NOMO-1 (cell line): ENCODE measurements at regions not wholly inside any gene's neighbourhood (a gene's known extent, or its start where the extent isn't known, plus 50 kb on each side); places are given as distances from the start of the nearest gene placed in this dataset.

Experiments
- DNase-seq, 2 experiments: peaks; one replicate each; lab custom pipeline; 2025; ENCODE audit not compliant: unreplicated experiment in 2 of 2; lab: John Stamatoyannopoulos, UW

DNA sequence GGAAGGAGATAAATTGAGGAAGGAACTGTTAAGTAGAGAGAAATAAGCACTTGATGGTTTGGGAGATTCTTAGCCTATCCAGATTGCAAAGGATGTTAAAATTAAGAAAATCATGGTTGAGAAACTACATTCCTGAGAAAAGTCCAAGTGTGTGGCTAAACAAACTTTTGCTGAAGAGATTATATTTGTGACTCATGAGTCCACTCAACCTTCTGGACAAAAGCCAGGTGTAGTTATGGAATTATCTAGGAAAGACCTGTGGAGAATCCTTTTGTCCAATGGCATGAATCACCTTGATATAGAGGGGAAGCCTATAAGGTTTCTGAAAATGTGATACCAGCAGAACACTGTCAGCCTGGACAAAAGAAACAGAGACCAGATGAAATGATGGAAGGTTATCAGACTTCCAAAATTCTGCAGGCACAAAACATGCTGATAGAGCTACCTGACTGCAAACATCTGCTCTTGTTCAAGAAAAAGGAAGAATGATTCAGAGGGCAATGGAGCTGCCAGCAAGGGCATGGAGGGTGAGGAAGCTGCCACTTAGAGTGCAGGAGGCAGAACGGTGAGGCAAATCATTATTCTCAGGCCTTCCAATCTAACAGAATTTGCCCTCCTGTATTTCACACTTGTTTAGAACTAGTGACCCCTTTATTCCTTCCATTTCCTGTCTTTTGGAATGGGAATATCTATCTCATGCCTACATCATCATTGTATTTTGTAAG lies 300.6 kb upstream of the PRMT6 start:
- no peak for DNase-seq

GRCh38 chr1:106756752-106757151 lies 299.7 kb upstream of the PRMT6 start:
- no peak for DNase-seq

- no peak for DNase-seq
These were observed 288.4 kb upstream of the PRMT6 start for GRCh38 chr1:106768077-106768476.

DNA sequence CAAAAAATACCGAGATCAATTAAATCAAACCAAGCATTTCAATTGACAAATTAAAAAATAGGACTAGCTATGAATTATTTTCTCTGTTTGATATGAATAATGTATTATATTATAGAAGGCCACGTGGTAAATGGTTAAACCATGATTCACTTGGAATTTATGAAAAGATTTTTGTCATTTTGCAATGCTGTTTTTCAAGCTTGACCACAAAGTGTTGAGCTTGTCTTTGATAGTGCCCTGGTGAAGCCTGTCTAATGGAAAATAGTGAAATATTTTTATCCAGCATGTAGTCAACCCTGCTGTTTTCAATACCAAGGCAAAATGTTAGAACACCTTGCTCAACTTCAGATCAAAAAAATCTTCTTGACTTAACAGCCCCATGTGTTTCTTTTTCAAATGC lies 288.0 kb upstream of the PRMT6 start:
- DNase-seq = no peak

- DNase-seq = no peak
These were observed 283.3 kb upstream of the PRMT6 start for GRCh38 chr1:106773206-106773605.

GRCh38 chr1:106780066-106780465 lies 276.4 kb upstream of the PRMT6 start:
- DNase-seq = no peak

DNA sequence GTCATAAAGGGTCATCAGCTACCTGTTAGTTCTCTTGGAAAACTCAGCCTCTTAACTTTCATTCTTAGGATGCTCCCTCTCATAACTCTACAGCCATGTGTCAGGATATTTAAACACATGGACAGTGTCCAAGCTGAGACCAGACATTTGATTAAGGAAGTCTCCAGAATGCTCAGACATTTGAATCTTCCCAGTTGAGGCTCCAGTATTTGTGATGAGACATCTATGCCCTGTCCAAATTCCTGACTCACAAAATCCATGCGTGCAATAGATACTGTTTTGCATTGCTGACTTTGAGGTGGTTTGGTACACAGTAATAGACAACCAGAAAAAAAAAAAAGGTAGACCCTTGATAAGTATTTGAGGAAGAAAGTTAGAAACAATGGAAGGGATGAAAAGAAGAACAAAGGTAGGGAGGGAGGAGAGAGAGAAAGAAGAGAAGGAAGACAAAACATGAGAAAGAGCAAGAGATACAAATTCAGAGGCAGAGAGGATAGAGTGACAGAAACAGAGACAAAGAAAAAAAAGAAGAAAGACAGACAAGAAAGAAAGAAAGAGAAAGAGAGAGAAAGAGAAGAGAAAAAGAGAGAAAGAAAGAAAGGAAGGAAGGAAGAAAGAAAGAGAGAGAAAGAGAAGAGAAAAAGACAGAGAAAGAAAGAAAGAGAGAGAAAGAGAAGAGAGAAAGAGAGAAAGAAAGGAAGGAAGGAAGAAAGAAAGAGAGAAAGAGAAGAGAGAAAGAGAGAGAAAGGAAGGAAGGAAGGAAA lies 275.5 kb upstream of the PRMT6 start:
- DNase-seq = no peak

GRCh38 chr1:106785176-106785575 lies 271.3 kb upstream of the PRMT6 start:
- DNase-seq = no peak

GRCh38 chr1:106787520-106787919 lies 269.0 kb upstream of the PRMT6 start:
- no peak for DNase-seq

- DNase-seq = no peak
These were observed 266.8 kb upstream of the PRMT6 start for GRCh38 chr1:106789686-106790085.

GRCh38 chr1:106791041-106791440 lies 265.4 kb upstream of the PRMT6 start:
- no peak for DNase-seq

- no peak for DNase-seq
These were observed 262.8 kb upstream of the PRMT6 start for GRCh38 chr1:106793651-106794050.

DNA sequence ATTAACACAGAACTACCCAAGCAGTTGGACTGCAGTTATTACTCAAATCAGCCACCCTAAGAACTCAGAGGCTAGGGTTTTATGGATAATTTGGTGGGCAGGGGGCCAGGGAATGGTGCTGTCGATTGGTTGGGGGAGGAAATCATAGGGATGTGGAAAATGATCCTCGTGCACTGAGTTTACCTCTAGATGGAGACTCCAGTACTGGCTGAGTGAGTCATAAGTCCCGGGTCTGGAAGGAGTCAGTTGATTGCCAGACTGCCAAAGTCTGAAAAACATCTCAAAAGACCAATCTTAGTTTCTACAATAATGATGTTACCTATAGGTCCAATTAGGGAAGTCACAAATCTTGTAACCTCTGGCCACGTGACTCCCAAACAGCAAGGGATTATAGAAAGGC lies 257.5 kb upstream of the PRMT6 start:
- no peak for DNase-seq

- DNase-seq = no peak
These were observed 254.3 kb upstream of the PRMT6 start for GRCh38 chr1:106802181-106802580.

GRCh38 chr1:106814418-106814817 lies 242.1 kb upstream of the PRMT6 start:
- DNase-seq = no peak

- DNase-seq = no peak
These were observed 238.9 kb upstream of the PRMT6 start for GRCh38 chr1:106817575-106817974.

DNA sequence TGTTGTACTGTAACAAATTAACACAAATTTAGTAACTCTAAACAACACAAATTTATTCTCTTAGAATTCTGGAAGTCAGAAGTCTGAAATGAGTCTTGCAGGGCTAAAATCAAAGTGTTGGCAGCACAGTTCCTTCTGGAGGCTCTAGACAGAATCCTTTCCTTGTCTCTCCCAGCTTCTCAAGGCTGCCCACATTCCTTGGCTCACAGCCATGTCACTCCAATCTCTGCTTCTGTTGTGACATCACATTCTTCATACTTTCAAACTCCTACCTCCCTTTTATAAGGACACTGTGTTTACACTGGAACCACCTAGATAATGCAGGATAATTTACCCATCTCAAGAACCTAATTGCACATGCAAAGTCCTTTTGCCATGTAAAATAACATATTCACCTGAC lies 225.0 kb upstream of the PRMT6 start:
- no peak for DNase-seq

DNA sequence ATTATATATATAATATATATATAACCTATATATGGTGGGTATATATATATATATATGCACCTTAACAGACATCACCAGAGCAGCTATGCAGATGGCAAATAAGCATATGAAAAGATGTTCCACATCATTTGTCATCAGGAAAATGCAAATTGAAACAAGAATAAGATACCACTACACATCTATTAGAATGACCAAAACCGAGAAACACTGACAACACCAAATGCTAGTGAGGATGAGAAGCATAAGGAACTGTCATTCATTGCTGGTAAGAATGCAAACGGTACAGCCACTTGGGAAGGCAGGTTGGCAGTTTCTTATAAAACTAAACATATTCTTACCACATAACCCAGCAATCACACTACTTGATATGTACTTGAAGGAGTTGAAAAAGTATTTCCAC lies 219.8 kb upstream of the PRMT6 start:
- no peak for DNase-seq

DNA sequence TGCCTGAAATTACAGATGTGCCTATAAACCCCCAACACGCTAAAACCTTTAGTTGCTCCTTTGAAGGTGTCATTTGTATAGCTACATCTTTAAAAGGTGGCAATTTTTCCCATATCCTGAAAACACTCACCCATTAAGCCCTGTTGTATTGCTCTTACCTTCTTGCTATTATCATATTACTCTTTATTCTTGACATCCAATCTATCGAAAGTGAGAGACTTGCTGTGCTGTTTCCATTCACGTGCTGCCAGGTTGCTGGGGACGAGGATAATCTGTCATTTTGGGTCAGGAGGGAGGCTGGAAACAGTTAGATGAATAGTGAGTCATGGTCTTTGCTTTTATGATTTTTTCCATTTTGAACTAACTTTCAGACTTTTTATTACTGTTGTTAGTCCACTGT lies 213.0 kb upstream of the PRMT6 start:
- DNase-seq = no peak

DNA sequence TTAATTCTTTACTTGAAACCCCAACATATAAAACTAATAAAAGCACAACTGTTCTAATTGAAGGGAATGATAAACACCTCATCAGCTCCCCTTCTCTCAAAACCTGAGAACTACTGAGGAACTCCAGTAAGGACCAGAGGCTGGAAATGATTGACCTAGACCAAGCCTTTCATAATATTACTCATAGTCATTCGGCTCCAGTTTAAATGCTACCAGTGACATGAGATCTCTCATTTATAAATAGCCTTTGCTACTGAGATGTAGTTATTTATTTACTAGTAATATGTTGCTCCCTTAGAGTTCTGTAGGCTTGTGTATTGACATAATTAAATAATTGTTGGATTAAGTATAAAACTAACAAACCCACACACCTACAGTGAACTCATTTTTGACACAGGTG lies 209.8 kb upstream of the PRMT6 start:
- no peak for DNase-seq

GRCh38 chr1:106861110-106861509 lies 195.4 kb upstream of the PRMT6 start:
- DNase-seq = no peak

DNA sequence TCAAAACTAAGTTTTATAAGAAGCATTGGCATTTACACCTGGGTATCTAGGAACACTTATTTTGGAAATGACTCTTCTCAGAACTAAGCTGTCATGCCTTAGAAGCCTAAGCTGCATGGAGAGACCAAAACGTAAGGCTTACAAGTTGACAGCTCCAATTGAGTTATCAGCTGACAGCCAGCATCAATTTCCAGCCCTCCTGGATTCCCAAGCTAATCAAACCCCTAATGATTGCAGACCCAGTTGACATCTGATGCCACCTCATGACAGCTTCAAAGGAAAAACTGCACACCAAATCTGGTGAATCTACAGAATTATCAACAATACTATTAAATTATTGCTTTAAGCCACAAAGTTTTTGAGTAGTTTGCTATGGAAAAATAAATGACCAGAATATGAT lies 187.6 kb upstream of the PRMT6 start:
- no peak for DNase-seq
